ENCODE measurements at regions not wholly inside any gene's neighbourhood (a gene's known extent, or its start where the extent isn't known, plus 50 kb on each side); places are given as distances from the start of the nearest gene placed in this dataset.

DNA sequence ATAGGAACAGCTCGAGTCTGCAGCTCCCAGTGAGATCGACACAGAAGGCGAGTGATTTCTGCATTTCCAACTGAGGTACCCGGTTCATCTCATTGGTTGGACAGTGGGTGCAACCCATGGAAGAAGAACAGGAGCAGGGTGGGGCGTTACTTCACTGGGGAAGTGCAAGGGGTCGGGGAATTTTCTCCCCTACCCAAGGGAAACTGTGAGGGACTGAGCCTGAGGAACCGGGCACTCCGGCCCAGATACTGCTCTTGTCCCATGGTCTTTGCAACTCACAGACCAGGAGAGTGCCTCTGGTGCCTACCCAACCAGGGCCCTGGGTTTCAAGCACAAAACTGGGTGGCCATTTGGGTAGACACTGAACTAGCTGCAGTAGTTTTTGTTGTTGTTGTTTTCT lies 307.1 kb downstream of the AMY1C start:
- TF ChIP-seq, protein P1, sequence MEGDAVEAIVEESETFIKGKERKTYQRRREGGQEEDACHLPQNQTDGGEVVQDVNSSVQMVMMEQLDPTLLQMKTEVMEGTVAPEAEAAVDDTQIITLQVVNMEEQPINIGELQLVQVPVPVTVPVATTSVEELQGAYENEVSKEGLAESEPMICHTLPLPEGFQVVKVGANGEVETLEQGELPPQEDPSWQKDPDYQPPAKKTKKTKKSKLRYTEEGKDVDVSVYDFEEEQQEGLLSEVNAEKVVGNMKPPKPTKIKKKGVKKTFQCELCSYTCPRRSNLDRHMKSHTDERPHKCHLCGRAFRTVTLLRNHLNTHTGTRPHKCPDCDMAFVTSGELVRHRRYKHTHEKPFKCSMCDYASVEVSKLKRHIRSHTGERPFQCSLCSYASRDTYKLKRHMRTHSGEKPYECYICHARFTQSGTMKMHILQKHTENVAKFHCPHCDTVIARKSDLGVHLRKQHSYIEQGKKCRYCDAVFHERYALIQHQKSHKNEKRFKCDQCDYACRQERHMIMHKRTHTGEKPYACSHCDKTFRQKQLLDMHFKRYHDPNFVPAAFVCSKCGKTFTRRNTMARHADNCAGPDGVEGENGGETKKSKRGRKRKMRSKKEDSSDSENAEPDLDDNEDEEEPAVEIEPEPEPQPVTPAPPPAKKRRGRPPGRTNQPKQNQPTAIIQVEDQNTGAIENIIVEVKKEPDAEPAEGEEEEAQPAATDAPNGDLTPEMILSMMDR (conservative IDR thresholded peaks at IDR 0.05; ENCODE audit: low read depth, low read length), result no peak
- TF ChIP-seq EZH2 (IDR thresholded peaks at IDR 0.05; ENCODE audit: borderline replicate concordance, low read depth, low read length, poor library complexity, severe bottlenecking), result no peak

Measured in A673 (cell line).